ENCODE measurements at regions not wholly inside any gene's neighbourhood (a gene's known extent, or its start where the extent isn't known, plus 50 kb on each side); places are given as distances from the start of the nearest gene placed in this dataset.

DNA sequence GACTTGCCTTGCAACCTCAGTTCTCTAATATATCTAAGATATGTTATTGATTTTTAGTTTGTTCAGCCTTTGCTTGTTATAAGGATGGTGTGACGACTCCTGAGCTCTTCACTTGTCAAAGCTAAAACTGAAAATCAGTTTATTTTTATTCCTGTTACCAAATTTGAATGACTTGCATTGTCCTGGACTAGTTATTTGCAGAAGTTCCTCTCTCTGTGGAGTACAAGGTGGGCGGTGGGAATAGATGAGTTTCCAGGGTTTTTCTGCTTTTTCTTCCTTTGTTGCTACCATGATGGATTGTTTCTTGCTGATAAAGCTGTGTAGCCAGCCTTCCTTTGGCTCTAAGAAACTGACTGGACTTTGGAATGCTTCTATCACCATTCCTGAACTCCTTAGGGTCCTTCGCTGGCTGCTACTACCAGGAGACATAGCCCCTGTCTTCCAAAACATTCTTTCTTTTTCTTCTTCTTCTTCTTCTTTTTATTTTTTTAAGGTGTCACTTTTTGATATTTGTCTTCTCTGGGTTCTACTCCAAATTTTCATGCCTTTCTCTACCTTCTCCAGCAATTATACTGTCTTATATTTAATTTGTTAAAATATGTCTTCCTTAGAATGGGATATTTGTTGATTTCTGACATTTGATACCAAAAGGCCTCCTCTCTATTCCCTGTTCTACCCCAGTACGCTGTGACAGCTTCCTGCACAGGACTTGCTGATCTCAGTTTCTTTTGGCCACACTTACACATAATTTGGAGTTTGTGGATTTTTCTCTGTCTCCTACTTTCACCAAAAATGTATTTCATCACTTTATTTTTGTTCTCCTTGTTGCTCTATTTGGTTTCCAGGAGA is 145.1 kb upstream of the THRB start:
- Histone ChIP-seq H3K27ac (ENCODE audit: extremely low read depth, low read depth, low read length) (no peak overlapping the region), H3K27me3 (ENCODE audit: control insufficient read depth in 2 of 2, insufficient read depth in 2 of 2, low read length in 2 of 2) (0 out of 5 replicates have a peak, but pooled peaks cover 0 to 1% of the 10 kb centered on the region in 2 experiments), H3K9me3 (replicated peaks; ENCODE audit: control insufficient read depth, insufficient read depth, low read depth, low read length) (no peaks in the 10 kb centered on the region), H2AFZ (ENCODE audit: low read depth, low read length) (no peak overlapping the region), H3K9ac (ENCODE audit: insufficient read depth in 1 of 2, low read depth in 2 of 2, low read length in 2 of 2) (no peak overlapping the region), H3K4me1 (replicated peaks in 1 of 2; ENCODE audit: control insufficient read depth in 2 of 2, insufficient read depth in 2 of 2, low read length in 2 of 2) (no peaks in the 10 kb centered on the region), H3K9me1 (ENCODE audit: control insufficient read depth, insufficient read depth, low read length) (no peaks in the 10 kb centered on the region), H3K4me3 (no peak overlapping the region), H3K36me3 (ENCODE audit: control insufficient read depth, insufficient read depth, low read length) (no peaks in the 10 kb centered on the region), H3K4me2 (ENCODE audit: insufficient read depth, low read length) (no peak overlapping the region), H4K20me1 (replicated peaks; ENCODE audit: control insufficient read depth, insufficient read depth, low read length) (no peaks in the 10 kb centered on the region), H3K79me2 (ENCODE audit: control insufficient read depth, insufficient read depth, low read length) (no peaks in the 10 kb centered on the region)
- ATAC-seq (no peak), FAIRE-seq (no peak), DNase-seq (ENCODE audit: extremely low read depth in 1 of 4, low spot score in 3 of 4) (no peak)
- ChIA-PET CTCF (ENCODE audit: low intra/inter-chr PET ratio) (interaction anchor here (0.8 to 1.1 kb wide), 2 partner anchors 454 to 640 kb away, joined by 4 to 5 read pairs; no protein-coding TSS in a partner anchor), POLR2A (no interaction called here)
- TF ChIP-seq, protein P1, sequence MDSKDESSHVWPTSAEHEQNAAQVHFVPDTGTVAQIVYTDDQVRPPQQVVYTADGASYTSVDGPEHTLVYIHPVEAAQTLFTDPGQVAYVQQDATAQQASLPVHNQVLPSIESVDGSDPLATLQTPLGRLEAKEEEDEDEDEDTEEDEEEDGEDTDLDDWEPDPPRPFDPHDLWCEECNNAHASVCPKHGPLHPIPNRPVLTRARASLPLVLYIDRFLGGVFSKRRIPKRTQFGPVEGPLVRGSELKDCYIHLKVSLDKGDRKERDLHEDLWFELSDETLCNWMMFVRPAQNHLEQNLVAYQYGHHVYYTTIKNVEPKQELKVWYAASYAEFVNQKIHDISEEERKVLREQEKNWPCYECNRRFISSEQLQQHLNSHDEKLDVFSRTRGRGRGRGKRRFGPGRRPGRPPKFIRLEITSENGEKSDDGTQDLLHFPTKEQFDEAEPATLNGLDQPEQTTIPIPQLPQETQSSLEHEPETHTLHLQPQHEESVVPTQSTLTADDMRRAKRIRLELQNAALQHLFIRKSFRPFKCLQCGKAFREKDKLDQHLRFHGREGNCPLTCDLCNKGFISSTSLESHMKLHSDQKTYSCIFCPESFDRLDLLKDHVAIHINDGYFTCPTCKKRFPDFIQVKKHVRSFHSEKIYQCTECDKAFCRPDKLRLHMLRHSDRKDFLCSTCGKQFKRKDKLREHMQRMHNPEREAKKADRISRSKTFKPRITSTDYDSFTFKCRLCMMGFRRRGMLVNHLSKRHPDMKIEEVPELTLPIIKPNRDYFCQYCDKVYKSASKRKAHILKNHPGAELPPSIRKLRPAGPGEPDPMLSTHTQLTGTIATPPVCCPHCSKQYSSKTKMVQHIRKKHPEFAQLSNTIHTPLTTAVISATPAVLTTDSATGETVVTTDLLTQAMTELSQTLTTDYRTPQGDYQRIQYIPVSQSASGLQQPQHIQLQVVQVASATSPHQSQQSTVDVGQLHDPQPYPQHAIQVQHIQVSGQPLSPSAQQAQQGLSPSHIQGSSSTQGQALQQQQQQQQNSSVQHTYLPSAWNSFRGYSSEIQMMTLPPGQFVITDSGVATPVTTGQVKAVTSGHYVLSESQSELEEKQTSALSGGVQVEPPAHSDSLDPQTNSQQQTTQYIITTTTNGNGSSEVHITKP (IDR thresholded peaks at IDR 0.05; ENCODE audit: partially characterized antibody): no peak
- no peak for TF ChIP-seq CHCHD3 (CRISPR knock-in tag; IDR thresholded peaks at IDR 0.05)
- TF ChIP-seq PURB (CRISPR knock-in tag; IDR thresholded peaks at IDR 0.05; ENCODE audit: low read depth): no peak
- no peak for TF ChIP-seq RAD51 (IDR thresholded peaks at IDR 0.05; ENCODE audit: borderline replicate concordance, low read depth)
- no peak for TF ChIP-seq HDAC3 (IDR thresholded peaks at IDR 0.05; ENCODE audit: borderline replicate concordance, partially characterized antibody)
- intact Hi-C loops (cut with micrococcal nuclease): loop anchor here (1.0 to 10.0 kb wide), 5 partner anchors 115 to 453 kb away; no protein-coding TSS in a partner anchor
- no TSS peak for BruUV-seq (replicated peaks)
- 32% methylated on average over 4 of the region's 4 CpGs for WGBS (ENCODE audit: insufficient coverage, low coverage, missing lambda C conversion rate)
- in situ Hi-C loops (cut with MboI): no loop called here

Measured in K562 (cell line).